ENCODE measurements at regions not wholly inside any gene's neighbourhood (a gene's known extent, or its start where the extent isn't known, plus 50 kb on each side); places are given as distances from the start of the nearest gene placed in this dataset.

DNA sequence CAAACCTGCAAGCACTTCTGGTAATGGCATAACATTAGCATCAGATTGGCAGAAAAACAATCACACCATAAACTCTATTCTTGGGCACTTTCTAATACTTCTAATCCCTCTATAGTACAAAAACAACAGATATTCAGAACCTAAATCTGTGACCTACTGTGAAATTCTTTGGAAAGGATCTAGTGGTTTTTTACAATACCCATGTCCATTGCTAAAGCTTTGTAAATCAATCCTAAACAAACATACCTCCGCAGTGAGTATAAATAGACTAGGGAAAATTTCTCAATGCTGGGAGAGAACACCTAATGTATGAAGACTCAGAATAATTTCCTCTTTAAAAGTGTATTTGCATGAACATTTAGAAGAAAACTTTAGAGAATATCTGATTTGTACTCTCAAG is 1098.5 kb upstream of the DDX18 start:
- Mint-ChIP-seq H3K36me3 (ENCODE audit: low read depth) (no peaks in the 10 kb centered on the region), H3K9me3 (no peaks in the 10 kb centered on the region; the same call in 2 of the 3 replicates), H3K27ac (no peak overlapping the region), H3K4me3 (no peak overlapping the region), H3K27me3 (ENCODE audit: insufficient read depth, low read depth, poor library complexity) (no peaks in the 10 kb centered on the region), H3K4me1 (no peaks in the 10 kb centered on the region)
- Histone ChIP-seq H2AFZ (no peak overlapping the region), H4K20me1 (replicated peaks; ENCODE audit: insufficient read depth) (no peaks in the 10 kb centered on the region), H3K36me3 (ENCODE audit: insufficient read depth) (no peaks in the 10 kb centered on the region), H3K9me2 (ENCODE audit: insufficient read depth) (no peaks in the 10 kb centered on the region), H3K27me3 (ENCODE audit: insufficient read depth) (no peaks in the 10 kb centered on the region), H3K4me1 (ENCODE audit: insufficient read depth) (0 out of 2 replicates have a peak, but pooled peaks cover 5% of the 10 kb centered on the region), H3F3A (replicated peaks; ENCODE audit: low read depth) (no peaks in the 10 kb centered on the region), H3K27ac (ENCODE audit: low read depth) (no peak overlapping the region), H3K4me2 (no peak overlapping the region), H3K79me2 (replicated peaks; ENCODE audit: insufficient read depth) (no peaks in the 10 kb centered on the region), H3K4me3 (no peak overlapping the region)
- TF ChIP-seq, protein P1, sequence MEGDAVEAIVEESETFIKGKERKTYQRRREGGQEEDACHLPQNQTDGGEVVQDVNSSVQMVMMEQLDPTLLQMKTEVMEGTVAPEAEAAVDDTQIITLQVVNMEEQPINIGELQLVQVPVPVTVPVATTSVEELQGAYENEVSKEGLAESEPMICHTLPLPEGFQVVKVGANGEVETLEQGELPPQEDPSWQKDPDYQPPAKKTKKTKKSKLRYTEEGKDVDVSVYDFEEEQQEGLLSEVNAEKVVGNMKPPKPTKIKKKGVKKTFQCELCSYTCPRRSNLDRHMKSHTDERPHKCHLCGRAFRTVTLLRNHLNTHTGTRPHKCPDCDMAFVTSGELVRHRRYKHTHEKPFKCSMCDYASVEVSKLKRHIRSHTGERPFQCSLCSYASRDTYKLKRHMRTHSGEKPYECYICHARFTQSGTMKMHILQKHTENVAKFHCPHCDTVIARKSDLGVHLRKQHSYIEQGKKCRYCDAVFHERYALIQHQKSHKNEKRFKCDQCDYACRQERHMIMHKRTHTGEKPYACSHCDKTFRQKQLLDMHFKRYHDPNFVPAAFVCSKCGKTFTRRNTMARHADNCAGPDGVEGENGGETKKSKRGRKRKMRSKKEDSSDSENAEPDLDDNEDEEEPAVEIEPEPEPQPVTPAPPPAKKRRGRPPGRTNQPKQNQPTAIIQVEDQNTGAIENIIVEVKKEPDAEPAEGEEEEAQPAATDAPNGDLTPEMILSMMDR (conservative IDR thresholded peaks at IDR 0.05; ENCODE audit: low read depth in 2 of 2): no peak
- TF ChIP-seq CREB1 (CRISPR knock-in tag; IDR thresholded peaks at IDR 0.05; ENCODE audit: low read depth): no peak
- TF ChIP-seq EZH2phosphoT487 (IDR thresholded peaks at IDR 0.05; ENCODE audit: unreplicated experiment): no peak
- no peak for TF ChIP-seq NANOG (IDR thresholded peaks at IDR 0.05; ENCODE audit: borderline replicate concordance)
- no peak for TF ChIP-seq JUNB (IDR thresholded peaks at IDR 0.05; ENCODE audit: unreplicated experiment)
- no peak for TF ChIP-seq STAT1 (IDR thresholded peaks at IDR 0.05; ENCODE audit: unreplicated experiment)
- no peak for TF ChIP-seq ZNF331 (CRISPR knock-in tag; IDR thresholded peaks at IDR 0.05; ENCODE audit: low read depth)
- no peak for TF ChIP-seq ZNF114 (CRISPR knock-in tag; IDR thresholded peaks at IDR 0.05)
- TF ChIP-seq, protein P2, sequence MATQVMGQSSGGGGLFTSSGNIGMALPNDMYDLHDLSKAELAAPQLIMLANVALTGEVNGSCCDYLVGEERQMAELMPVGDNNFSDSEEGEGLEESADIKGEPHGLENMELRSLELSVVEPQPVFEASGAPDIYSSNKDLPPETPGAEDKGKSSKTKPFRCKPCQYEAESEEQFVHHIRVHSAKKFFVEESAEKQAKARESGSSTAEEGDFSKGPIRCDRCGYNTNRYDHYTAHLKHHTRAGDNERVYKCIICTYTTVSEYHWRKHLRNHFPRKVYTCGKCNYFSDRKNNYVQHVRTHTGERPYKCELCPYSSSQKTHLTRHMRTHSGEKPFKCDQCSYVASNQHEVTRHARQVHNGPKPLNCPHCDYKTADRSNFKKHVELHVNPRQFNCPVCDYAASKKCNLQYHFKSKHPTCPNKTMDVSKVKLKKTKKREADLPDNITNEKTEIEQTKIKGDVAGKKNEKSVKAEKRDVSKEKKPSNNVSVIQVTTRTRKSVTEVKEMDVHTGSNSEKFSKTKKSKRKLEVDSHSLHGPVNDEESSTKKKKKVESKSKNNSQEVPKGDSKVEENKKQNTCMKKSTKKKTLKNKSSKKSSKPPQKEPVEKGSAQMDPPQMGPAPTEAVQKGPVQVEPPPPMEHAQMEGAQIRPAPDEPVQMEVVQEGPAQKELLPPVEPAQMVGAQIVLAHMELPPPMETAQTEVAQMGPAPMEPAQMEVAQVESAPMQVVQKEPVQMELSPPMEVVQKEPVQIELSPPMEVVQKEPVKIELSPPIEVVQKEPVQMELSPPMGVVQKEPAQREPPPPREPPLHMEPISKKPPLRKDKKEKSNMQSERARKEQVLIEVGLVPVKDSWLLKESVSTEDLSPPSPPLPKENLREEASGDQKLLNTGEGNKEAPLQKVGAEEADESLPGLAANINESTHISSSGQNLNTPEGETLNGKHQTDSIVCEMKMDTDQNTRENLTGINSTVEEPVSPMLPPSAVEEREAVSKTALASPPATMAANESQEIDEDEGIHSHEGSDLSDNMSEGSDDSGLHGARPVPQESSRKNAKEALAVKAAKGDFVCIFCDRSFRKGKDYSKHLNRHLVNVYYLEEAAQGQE (IDR thresholded peaks at IDR 0.05; ENCODE audit: unreplicated experiment): no peak
- no peak for TF ChIP-seq EZH2 (IDR thresholded peaks at IDR 0.05; ENCODE audit: low read depth, unreplicated experiment)
- no peak for TF ChIP-seq POLR2AphosphoS5 (IDR thresholded peaks at IDR 0.05; ENCODE audit: low read depth)
- TF ChIP-seq, protein P3, sequence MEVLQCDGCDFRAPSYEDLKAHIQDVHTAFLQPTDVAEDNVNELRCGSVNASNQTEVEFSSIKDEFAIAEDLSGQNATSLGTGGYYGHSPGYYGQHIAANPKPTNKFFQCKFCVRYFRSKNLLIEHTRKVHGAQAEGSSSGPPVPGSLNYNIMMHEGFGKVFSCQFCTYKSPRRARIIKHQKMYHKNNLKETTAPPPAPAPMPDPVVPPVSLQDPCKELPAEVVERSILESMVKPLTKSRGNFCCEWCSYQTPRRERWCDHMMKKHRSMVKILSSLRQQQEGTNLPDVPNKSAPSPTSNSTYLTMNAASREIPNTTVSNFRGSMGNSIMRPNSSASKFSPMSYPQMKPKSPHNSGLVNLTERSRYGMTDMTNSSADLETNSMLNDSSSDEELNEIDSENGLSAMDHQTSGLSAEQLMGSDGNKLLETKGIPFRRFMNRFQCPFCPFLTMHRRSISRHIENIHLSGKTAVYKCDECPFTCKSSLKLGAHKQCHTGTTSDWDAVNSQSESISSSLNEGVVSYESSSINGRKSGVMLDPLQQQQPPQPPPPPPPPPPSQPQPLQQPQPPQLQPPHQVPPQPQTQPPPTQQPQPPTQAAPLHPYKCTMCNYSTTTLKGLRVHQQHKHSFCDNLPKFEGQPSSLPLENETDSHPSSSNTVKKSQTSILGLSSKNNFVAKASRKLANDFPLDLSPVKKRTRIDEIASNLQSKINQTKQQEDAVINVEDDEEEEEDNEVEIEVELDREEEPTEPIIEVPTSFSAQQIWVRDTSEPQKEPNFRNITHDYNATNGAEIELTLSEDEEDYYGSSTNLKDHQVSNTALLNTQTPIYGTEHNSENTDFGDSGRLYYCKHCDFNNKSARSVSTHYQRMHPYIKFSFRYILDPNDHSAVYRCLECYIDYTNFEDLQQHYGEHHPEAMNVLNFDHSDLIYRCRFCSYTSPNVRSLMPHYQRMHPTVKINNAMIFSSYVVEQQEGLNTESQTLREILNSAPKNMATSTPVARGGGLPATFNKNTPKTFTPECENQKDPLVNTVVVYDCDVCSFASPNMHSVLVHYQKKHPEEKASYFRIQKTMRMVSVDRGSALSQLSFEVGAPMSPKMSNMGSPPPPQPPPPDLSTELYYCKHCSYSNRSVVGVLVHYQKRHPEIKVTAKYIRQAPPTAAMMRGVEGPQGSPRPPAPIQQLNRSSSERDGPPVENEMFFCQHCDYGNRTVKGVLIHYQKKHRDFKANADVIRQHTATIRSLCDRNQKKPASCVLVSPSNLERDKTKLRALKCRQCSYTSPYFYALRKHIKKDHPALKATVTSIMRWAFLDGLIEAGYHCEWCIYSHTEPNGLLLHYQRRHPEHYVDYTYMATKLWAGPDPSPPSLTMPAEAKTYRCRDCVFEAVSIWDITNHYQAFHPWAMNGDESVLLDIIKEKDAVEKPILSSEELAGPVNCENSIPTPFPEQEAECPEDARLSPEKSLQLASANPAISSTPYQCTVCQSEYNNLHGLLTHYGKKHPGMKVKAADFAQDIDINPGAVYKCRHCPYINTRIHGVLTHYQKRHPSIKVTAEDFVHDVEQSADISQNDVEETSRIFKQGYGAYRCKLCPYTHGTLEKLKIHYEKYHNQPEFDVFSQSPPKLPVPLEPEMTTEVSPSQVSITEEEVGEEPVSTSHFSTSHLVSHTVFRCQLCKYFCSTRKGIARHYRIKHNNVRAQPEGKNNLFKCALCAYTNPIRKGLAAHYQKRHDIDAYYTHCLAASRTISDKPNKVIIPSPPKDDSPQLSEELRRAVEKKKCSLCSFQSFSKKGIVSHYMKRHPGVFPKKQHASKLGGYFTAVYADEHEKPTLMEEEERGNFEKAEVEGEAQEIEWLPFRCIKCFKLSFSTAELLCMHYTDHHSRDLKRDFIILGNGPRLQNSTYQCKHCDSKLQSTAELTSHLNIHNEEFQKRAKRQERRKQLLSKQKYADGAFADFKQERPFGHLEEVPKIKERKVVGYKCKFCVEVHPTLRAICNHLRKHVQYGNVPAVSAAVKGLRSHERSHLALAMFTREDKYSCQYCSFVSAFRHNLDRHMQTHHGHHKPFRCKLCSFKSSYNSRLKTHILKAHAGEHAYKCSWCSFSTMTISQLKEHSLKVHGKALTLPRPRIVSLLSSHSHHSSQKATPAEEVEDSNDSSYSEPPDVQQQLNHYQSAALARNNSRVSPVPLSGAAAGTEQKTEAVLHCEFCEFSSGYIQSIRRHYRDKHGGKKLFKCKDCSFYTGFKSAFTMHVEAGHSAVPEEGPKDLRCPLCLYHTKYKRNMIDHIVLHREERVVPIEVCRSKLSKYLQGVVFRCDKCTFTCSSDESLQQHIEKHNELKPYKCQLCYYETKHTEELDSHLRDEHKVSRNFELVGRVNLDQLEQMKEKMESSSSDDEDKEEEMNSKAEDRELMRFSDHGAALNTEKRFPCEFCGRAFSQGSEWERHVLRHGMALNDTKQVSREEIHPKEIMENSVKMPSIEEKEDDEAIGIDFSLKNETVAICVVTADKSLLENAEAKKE (CRISPR knock-in tag; IDR thresholded peaks at IDR 0.05): no peak
- TF ChIP-seq, protein P4, sequence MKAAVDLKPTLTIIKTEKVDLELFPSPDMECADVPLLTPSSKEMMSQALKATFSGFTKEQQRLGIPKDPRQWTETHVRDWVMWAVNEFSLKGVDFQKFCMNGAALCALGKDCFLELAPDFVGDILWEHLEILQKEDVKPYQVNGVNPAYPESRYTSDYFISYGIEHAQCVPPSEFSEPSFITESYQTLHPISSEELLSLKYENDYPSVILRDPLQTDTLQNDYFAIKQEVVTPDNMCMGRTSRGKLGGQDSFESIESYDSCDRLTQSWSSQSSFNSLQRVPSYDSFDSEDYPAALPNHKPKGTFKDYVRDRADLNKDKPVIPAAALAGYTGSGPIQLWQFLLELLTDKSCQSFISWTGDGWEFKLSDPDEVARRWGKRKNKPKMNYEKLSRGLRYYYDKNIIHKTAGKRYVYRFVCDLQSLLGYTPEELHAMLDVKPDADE (IDR thresholded peaks at IDR 0.05): no peak
- no peak for DNase-seq (ENCODE audit: low spot score)
- ATAC-seq: no peak
